ENCODE measurements at regions not wholly inside any gene's neighbourhood (a gene's known extent, or its start where the extent isn't known, plus 50 kb on each side); places are given as distances from the start of the nearest gene placed in this dataset.

DNA sequence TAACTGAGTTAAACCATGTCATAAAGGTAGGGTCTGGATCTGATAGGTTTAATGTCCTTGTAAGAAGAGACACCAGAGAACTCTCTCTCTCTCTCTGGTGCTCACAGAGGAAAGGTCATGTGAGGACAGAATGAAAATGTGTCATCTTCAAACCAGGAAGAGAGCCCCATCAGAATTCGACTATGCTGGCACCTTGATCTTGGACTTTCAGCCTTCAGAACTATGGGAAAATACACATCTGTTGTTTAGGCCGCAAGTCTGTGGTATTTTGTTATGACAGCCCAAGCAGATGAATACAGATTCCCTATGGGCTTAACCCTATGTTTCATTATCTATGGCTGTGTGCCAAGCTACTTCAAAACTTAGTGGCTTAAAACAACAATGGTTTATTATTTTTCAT, 105.5 kb upstream of the DDIT4L start:
- no peak for TF ChIP-seq POLR2A (IDR thresholded peaks at IDR 0.05)
- intact Hi-C loops (cut with DNase I; ENCODE audit: low total_unique reads) = no loop called here
- WGBS, 2 donors = 47 to 50% methylated on average over 2 of the region's 2 CpGs
- H3K4me3 ChIP-seq (ENCODE audit: low read depth, poor library complexity, severe bottlenecking) = no peak overlapping the region
- DNase-seq (ENCODE audit: low spot score in 2 of 2) = no peak

DNA sequence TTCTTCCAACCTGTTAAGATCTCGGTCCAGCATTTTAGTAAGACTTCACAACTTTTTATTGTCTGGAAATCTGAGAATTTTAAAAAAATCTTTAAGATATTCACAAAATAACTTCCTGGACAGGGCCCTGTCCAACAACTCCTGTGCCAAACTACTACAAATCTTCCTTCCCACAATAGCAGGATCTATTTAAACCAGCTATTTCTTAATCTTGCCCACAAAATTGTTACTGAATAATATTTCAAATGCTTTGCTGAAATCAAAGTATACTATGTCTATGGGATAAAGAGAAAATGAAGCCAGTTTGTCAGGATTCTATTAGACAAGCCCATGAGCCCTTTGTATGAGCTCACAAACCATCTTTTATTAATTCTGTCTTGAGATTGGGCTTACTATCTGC, 104.1 kb upstream of the DDIT4L start:
- no peak for DNase-seq (ENCODE audit: low spot score in 2 of 2)
- intact Hi-C loops (cut with DNase I; ENCODE audit: low total_unique reads) = no loop called here
- 57 to 63% methylated on average over 1 of the region's 1 CpG for WGBS, 2 donors
- H3K4me3 ChIP-seq (ENCODE audit: low read depth, poor library complexity, severe bottlenecking) = no peak overlapping the region
- no peak for TF ChIP-seq POLR2A (IDR thresholded peaks at IDR 0.05)
- TF ChIP-seq, protein P1, sequence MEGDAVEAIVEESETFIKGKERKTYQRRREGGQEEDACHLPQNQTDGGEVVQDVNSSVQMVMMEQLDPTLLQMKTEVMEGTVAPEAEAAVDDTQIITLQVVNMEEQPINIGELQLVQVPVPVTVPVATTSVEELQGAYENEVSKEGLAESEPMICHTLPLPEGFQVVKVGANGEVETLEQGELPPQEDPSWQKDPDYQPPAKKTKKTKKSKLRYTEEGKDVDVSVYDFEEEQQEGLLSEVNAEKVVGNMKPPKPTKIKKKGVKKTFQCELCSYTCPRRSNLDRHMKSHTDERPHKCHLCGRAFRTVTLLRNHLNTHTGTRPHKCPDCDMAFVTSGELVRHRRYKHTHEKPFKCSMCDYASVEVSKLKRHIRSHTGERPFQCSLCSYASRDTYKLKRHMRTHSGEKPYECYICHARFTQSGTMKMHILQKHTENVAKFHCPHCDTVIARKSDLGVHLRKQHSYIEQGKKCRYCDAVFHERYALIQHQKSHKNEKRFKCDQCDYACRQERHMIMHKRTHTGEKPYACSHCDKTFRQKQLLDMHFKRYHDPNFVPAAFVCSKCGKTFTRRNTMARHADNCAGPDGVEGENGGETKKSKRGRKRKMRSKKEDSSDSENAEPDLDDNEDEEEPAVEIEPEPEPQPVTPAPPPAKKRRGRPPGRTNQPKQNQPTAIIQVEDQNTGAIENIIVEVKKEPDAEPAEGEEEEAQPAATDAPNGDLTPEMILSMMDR (IDR thresholded peaks at IDR 0.05) = no peak

DNA sequence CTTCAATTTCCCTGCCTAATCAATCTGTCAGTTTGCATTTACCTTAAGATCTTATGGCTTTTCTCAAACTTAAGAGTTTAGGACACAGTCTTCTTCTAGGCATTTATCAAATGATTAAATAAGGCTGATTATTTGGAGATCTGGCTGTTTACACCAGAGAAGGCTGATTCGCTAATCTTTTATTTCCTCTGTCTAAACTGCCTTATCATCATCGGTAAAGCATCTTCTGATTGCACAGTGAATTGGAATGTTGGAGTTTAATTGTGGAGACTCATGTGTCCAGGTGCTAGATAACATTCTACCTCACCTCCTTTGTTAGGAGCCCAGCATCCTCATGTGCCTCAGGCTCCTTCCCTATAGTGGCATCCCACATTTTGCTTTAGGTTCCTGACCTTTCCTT, 100.3 kb upstream of the DDIT4L start:
- TF ChIP-seq, protein P1 (IDR thresholded peaks at IDR 0.05) = no peak
- TF ChIP-seq POLR2A (IDR thresholded peaks at IDR 0.05) = no peak
- H3K4me3 ChIP-seq (ENCODE audit: low read depth, poor library complexity, severe bottlenecking) = no peak overlapping the region
- 72 to 92% methylated on average over 2 of the region's 2 CpGs for WGBS, 2 donors
- no peak for DNase-seq (ENCODE audit: low spot score in 2 of 2)
- intact Hi-C loops (cut with DNase I; ENCODE audit: low total_unique reads) = no loop called here

DNA sequence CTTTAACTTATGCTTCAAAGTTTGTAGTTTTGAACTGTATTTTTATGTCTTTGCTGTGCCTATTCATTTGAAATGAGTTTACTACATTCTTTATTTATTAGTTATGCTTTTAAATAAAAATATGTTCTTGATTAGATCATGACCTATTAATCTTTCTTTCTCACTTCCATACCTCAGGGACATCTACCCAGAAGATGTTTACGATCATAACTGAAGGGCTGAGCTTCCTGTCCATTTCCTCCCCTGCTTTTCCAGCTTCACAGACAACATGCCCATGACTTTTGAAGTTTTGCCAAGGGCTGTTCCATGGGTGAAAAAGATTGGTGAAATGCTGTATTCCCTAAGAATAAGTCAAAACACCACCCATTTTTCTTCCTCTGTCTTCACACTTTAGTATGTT, 99.7 kb upstream of the DDIT4L start:
- TF ChIP-seq, protein P1 (IDR thresholded peaks at IDR 0.05) = no peak
- TF ChIP-seq POLR2A (IDR thresholded peaks at IDR 0.05) = no peak
- WGBS, 2 donors = 19 to 27% methylated on average over 1 of the region's 1 CpG
- H3K4me3 ChIP-seq (ENCODE audit: low read depth, poor library complexity, severe bottlenecking) = no peak overlapping the region
- intact Hi-C loops (cut with DNase I; ENCODE audit: low total_unique reads) = no loop called here
- no peak for DNase-seq (ENCODE audit: low spot score in 2 of 2)

DNA sequence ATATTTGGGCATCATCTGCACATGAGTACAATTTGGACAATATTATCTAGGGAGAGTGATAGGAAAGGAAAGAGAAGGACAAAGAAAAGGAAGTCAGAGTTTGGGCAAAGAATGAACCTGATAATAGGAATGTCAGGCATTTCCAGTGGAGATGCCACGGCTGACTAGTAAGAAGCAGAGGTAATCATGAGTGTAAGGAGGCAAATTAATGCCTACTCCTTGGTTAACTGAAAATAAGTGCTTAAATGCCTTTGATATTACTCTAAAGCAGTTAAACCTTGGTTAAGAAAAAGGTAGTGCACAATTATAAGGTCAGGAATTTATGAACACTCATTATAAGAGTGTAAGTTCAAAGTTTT, 99.2 kb upstream of the DDIT4L start:
- intact Hi-C loops (cut with DNase I; ENCODE audit: low total_unique reads) = no loop called here
- TF ChIP-seq, protein P1 (IDR thresholded peaks at IDR 0.05) = no peak
- H3K4me3 ChIP-seq (ENCODE audit: low read depth, poor library complexity, severe bottlenecking) = no peak overlapping the region
- no peak for DNase-seq (ENCODE audit: low spot score in 2 of 2)
- 67 to 68% methylated on average over 1 of the region's 1 CpG for WGBS, 2 donors

DNA sequence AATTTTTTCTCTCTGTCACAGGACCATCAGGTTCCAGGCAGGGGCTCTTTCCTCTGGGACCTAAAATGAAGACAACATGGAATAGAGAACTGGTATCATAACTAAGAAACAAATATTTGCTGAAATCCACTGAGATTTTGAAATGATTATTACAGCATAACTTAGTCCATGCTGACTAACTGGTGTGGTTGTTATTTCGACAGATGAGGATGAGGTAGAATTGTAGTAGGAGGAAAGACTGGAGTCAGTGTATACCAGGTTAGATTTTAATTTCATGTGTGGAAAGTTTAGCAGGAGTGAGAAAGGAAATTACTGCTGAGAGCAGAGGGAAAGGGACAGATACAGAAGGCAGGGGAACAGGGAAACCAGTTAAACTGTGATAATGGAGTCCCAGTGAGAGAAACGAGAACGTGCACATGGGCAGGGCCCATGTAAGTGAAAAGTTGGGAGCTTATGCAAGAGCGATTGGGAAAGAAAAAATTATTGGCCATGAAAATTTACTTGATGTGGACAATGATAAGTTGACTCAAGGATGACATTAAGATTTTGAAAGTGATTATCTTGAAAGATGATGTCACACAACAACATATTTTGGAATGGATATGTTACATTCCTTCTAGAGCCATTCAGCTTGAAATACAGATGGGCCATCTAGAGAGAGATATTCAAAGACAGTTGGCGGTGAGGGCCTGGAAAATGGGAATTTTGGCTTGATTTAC, 98.7 kb upstream of the DDIT4L start:
- no peak for DNase-seq (ENCODE audit: low spot score in 2 of 2)
- no peak overlapping the region for H3K4me3 ChIP-seq (ENCODE audit: low read depth, poor library complexity, severe bottlenecking)
- intact Hi-C loops (cut with DNase I; ENCODE audit: low total_unique reads) = no loop called here
- TF ChIP-seq, protein P1 (IDR thresholded peaks at IDR 0.05) = no peak
- no peak for TF ChIP-seq POLR2A (IDR thresholded peaks at IDR 0.05)
- 59 to 61% methylated on average over 5 of the region's 5 CpGs for WGBS, 2 donors

Data from lower leg skin (tissue), 4 donors.